ENCODE measurements at regions not wholly inside any gene's neighbourhood (a gene's known extent, or its start where the extent isn't known, plus 50 kb on each side); places are given as distances from the start of the nearest gene placed in this dataset.

- Histone ChIP-seq H3K4me1 (ENCODE audit: low read depth) (no peaks in the 10 kb centered on the region), H3K9me3 (ENCODE audit: low read depth) (no peaks in the 10 kb centered on the region), H3K4me3 (no peak overlapping the region), H3K36me3 (no peaks in the 10 kb centered on the region), H3K27ac (no peak overlapping the region), H3K27me3 (no peaks in the 10 kb centered on the region)
- no peak for DNase-seq (ENCODE audit: low read depth in 1 of 2, low spot score in 1 of 2)
- no peak for TF ChIP-seq CTCF (IDR thresholded peaks at IDR 0.05; ENCODE audit: low read depth, low read length)
Observed at GRCh38 chr16:86970279-86970678, 346.9 kb downstream of the C16orf95 start.

GRCh38 chr16:86970726-86971125, 346.5 kb downstream of the C16orf95 start:
- no peak for TF ChIP-seq CTCF (IDR thresholded peaks at IDR 0.05; ENCODE audit: low read depth, low read length)
- Histone ChIP-seq H3K4me1 (ENCODE audit: low read depth) (no peaks in the 10 kb centered on the region), H3K27ac (no peak overlapping the region), H3K4me3 (no peak overlapping the region), H3K27me3 (no peaks in the 10 kb centered on the region), H3K9me3 (ENCODE audit: low read depth) (no peaks in the 10 kb centered on the region), H3K36me3 (no peaks in the 10 kb centered on the region)
- DNase-seq (ENCODE audit: low read depth in 1 of 2, low spot score in 1 of 2) = no peak

- no peak overlapping the region for H3K27ac ChIP-seq
- no peak overlapping the region for H3K4me3 ChIP-seq
- no peak for DNase-seq (ENCODE audit: low read depth in 1 of 2, low spot score in 1 of 2)
- H3K4me1 ChIP-seq (ENCODE audit: low read depth) = no peaks in the 10 kb centered on the region
- H3K27me3 ChIP-seq = no peaks in the 10 kb centered on the region
- no peak for TF ChIP-seq CTCF (IDR thresholded peaks at IDR 0.05; ENCODE audit: low read depth, low read length)
- no peaks in the 10 kb centered on the region for H3K9me3 ChIP-seq (ENCODE audit: low read depth)
- H3K36me3 ChIP-seq = no peaks in the 10 kb centered on the region
Observed at GRCh38 chr16:86971251-86971650, 345.9 kb downstream of the C16orf95 start.

GRCh38 chr16:86974120-86974519, 343.1 kb downstream of the C16orf95 start:
- no peaks in the 10 kb centered on the region for H3K9me3 ChIP-seq (ENCODE audit: low read depth)
- H3K27ac ChIP-seq = no peak overlapping the region
- peaks cover 6% of the 10 kb centered on the region for H3K4me1 ChIP-seq (ENCODE audit: low read depth)
- H3K4me3 ChIP-seq = no peak overlapping the region
- no peak for TF ChIP-seq CTCF (IDR thresholded peaks at IDR 0.05; ENCODE audit: low read depth, low read length)
- H3K36me3 ChIP-seq = no peaks in the 10 kb centered on the region
- H3K27me3 ChIP-seq = no peaks in the 10 kb centered on the region
- DNase-seq (ENCODE audit: low read depth in 1 of 2, low spot score in 1 of 2) = no peak

- Histone ChIP-seq H3K27me3 (no peaks in the 10 kb centered on the region), H3K36me3 (no peaks in the 10 kb centered on the region), H3K4me3 (no peak overlapping the region), H3K9me3 (ENCODE audit: low read depth) (no peaks in the 10 kb centered on the region), H3K27ac (no peak overlapping the region), H3K4me1 (ENCODE audit: low read depth) (peaks cover 6% of the 10 kb centered on the region)
- no peak for TF ChIP-seq CTCF (IDR thresholded peaks at IDR 0.05; ENCODE audit: low read depth, low read length)
- DNase-seq (ENCODE audit: low read depth in 1 of 2, low spot score in 1 of 2) = peak; percentile 65 to 93
Observed at GRCh38 chr16:86975445-86975844, 341.7 kb downstream of the C16orf95 start.

Data from cardiac muscle cell (in vitro differentiated cells and primary cell).